ENCODE measurements at regions not wholly inside any gene's neighbourhood (a gene's known extent, or its start where the extent isn't known, plus 50 kb on each side); places are given as distances from the start of the nearest gene placed in this dataset.

GRCh38 chr17:5929721-5930120 is 140.5 kb upstream of the WSCD1 start:
- TF ChIP-seq CTCF (optimal IDR thresholded peaks at IDR 0.05 in 1 of 3, IDR thresholded peaks at IDR 0.05 in 1 of 3, conservative IDR thresholded peaks at IDR 0.05 in 1 of 3; ENCODE audit: extremely low read depth in 1 of 3, insufficient read depth in 2 of 3, low read length in 3 of 3) (no peak), EZH2 (IDR thresholded peaks at IDR 0.05; ENCODE audit: low read length) (no peak)

Measured in keratinocyte (primary cell).